ENCODE measurements at regions not wholly inside any gene's neighbourhood (a gene's known extent, or its start where the extent isn't known, plus 50 kb on each side); places are given as distances from the start of the nearest gene placed in this dataset.

DNA sequence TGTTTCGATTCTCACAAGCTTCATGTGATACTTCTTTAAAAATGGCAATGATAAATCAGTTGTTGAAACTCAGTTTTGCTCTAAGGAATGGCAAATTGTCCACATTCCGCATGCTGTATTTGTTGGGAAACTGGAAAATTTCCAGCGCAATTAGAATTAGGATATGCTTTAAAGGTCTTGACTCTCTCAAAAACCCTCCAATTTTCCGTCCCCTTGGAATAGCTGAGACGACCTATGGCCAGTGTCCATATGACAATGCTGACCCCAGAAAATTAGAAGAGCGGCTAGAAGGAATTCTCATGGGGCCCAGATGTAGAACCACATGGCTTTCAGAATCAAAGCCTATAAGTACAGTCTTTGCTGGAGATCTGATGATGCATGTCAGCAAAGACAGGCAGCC, 170.8 kb downstream of the TMEM18 start:
- Mint-ChIP-seq H3K9me3 (peaks cover 14% of the 10 kb centered on the region), H3K27me3 (ENCODE audit: low read depth, poor library complexity) (peaks cover 8% of the 10 kb centered on the region), H3K36me3 (ENCODE audit: low read depth) (no peaks in the 10 kb centered on the region), H3K4me3 (no peak overlapping the region), H3K27ac (no peak overlapping the region), H3K4me1 (peaks cover 15% of the 10 kb centered on the region)
- DNase-seq, result no peak
- TF ChIP-seq, protein P1, sequence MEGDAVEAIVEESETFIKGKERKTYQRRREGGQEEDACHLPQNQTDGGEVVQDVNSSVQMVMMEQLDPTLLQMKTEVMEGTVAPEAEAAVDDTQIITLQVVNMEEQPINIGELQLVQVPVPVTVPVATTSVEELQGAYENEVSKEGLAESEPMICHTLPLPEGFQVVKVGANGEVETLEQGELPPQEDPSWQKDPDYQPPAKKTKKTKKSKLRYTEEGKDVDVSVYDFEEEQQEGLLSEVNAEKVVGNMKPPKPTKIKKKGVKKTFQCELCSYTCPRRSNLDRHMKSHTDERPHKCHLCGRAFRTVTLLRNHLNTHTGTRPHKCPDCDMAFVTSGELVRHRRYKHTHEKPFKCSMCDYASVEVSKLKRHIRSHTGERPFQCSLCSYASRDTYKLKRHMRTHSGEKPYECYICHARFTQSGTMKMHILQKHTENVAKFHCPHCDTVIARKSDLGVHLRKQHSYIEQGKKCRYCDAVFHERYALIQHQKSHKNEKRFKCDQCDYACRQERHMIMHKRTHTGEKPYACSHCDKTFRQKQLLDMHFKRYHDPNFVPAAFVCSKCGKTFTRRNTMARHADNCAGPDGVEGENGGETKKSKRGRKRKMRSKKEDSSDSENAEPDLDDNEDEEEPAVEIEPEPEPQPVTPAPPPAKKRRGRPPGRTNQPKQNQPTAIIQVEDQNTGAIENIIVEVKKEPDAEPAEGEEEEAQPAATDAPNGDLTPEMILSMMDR (IDR thresholded peaks at IDR 0.05), result no peak

DNA sequence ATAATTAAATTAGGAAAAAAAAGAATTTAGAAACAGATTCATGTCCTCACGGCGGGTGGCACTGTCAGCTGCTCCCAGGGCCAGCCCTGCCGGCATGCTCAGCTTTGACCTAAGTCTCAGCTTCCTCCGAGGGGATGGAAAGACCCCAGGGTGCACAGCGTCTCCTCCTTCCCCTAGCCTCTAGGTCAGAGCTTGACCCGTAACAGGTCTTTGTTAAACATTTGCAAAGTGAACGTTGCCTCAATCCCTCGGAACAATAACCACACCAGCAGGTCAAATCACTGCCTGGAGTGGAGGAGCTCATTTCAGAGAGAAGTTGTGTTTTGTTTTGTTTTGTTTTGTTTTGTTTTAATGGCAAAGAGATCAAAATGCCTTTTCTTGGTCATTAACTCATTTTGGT, 171.3 kb downstream of the TMEM18 start:
- Mint-ChIP-seq H3K36me3 (ENCODE audit: low read depth) (no peaks in the 10 kb centered on the region), H3K9me3 (peaks cover 13% of the 10 kb centered on the region), H3K4me3 (no peak overlapping the region), H3K4me1 (peaks cover 15% of the 10 kb centered on the region), H3K27ac (no peak overlapping the region), H3K27me3 (ENCODE audit: low read depth, poor library complexity) (peaks cover 12% of the 10 kb centered on the region)
- no peak for DNase-seq
- TF ChIP-seq, protein P1 (IDR thresholded peaks at IDR 0.05), result no peak

DNA sequence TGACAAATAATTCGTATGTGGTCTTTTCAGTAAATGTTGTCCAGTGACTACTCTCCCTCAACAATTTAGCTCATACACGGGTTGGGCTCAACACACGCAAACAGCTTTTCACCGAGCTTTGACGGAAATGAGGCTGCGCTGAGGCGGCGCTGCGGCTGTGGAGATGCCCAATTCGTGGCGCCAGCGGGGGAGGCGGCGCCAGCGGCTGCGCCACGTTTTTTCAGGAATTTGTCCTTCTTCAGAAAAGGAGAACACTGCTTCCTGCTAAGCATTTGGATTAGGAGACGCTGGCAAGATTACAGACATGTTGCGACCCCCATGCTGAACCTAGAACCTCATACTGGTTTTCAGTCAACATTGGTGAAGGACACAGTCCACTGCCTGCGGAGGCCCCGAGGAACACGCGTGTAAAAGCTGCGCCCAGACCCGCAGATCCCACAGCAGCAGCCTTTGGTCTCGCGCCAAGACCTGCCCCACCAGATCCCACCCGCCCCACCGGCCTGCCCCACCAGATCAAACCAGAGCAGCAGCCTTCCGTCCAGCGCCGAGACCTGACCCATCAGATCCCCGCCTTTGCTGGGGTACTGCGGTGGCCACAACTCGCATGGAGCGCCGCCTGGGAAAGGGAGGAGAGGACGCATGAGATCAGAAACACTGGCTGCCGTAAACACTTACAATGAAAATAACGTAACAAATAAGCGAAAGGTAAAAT, 173.8 kb downstream of the TMEM18 start:
- no peak for DNase-seq
- H3K9me3 Mint-ChIP-seq, result peaks cover 4% of the 10 kb centered on the region
- peaks cover 20% of the 10 kb centered on the region for H3K27me3 Mint-ChIP-seq (ENCODE audit: low read depth, poor library complexity)
- TF ChIP-seq, protein P1 (IDR thresholded peaks at IDR 0.05), result no peak
- peaks cover 15% of the 10 kb centered on the region for H3K4me1 Mint-ChIP-seq
- H3K36me3 Mint-ChIP-seq (ENCODE audit: low read depth), result no peaks in the 10 kb centered on the region
- H3K4me3 Mint-ChIP-seq, result no peak overlapping the region
- no peak overlapping the region for H3K27ac Mint-ChIP-seq

DNA sequence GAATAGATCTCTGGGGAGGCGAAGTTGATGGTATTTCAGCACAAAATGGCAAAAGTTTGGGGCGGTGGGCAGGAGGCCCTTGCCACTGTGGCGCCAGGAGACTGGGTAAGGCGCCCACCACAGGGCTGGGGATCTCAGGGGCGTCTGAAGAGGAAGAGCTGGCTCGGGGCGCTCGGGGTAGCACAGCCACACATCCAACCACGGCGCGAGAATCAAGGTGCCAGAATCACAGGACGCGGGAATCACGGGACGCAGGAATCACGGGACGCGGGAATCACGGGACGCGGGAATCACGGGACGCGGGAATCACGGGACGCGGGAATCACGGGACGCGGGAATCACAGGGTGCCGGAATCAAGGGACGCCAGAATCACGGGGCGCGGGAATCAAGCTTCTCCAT, 174.4 kb downstream of the TMEM18 start:
- H3K36me3 Mint-ChIP-seq (ENCODE audit: low read depth), result no peaks in the 10 kb centered on the region
- no peak overlapping the region for H3K4me3 Mint-ChIP-seq
- H3K9me3 Mint-ChIP-seq, result peaks cover 4% of the 10 kb centered on the region
- DNase-seq, result no peak
- TF ChIP-seq, protein P1 (IDR thresholded peaks at IDR 0.05), result no peak
- no peak overlapping the region for H3K27ac Mint-ChIP-seq
- peaks cover 25% of the 10 kb centered on the region for H3K27me3 Mint-ChIP-seq (ENCODE audit: low read depth, poor library complexity)
- H3K4me1 Mint-ChIP-seq, result peaks cover 15% of the 10 kb centered on the region

DNA sequence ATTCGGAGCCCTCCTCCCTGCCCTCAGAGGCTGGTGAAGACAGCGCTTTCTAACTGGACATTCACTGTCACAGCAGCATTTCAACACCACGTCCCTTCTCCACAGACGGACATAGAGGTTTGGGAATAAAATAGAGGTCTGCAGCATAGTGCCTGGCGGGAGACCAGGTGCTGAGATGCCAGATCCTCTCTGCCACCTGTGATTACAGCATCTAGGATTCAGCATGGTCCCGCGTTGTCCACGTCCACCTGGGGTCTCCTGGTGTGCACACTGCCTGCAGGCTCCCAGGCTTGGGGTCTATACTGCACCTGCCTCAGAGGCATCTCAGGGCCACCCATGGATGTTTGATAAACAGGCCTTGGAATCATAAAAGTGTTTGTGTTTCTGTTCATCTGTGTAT, 175.5 kb downstream of the TMEM18 start:
- Mint-ChIP-seq H3K4me3 (no peak overlapping the region), H3K36me3 (ENCODE audit: low read depth) (no peaks in the 10 kb centered on the region), H3K27ac (no peak overlapping the region), H3K27me3 (ENCODE audit: low read depth, poor library complexity) (peaks cover 23% of the 10 kb centered on the region), H3K4me1 (peaks cover 20% of the 10 kb centered on the region), H3K9me3 (peaks cover 4% of the 10 kb centered on the region)
- no peak for DNase-seq
- TF ChIP-seq, protein P1 (IDR thresholded peaks at IDR 0.05), result no peak

DNA sequence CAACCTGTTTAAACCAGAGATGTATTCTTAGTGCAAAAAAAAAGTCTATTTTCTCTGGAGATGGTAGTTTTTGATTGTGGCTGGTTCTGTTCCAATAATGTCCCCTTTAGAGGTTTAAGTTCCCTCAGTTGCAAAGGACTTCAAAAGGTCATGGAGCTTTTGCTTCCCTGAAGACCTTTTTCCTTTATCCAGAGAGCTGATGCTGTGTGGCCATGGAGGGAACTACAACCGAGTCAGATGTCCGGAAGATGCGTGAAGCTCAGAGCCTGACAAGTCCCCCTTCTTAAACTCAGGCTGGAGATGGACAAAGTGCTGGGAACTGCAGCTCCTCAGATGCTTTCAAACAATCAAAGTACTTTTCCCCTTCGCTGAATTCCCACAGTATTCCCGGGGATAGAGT, 176.1 kb downstream of the TMEM18 start:
- no peak for DNase-seq
- Mint-ChIP-seq H3K36me3 (ENCODE audit: low read depth) (no peaks in the 10 kb centered on the region), H3K4me3 (no peak overlapping the region), H3K27me3 (ENCODE audit: low read depth, poor library complexity) (peaks cover 23% of the 10 kb centered on the region), H3K4me1 (peaks cover 22% of the 10 kb centered on the region), H3K9me3 (peaks cover 4% of the 10 kb centered on the region), H3K27ac (no peak overlapping the region)
- TF ChIP-seq, protein P1 (IDR thresholded peaks at IDR 0.05), result no peak

Data from nephron progenitor cell (in vitro differentiated cells).